C4-2B (cell line): ENCODE measurements at regions not wholly inside any gene's neighbourhood (a gene's known extent, or its start where the extent isn't known, plus 50 kb on each side); places are given as distances from the start of the nearest gene placed in this dataset.

Experiments
- H3K27ac ChIP-seq: fragments of 450-650 bp; 2 replicates; pipeline ENCODE4 v1.5.1; 2017
- CTCF ChIP-seq: fragments of 450-650 bp; conservative IDR thresholded peaks from 2 replicates; pipeline ENCODE4 v1.5.1; 2017; ENCODE audit warnings: mild to moderate bottlenecking
- ZFX ChIP-seq: fragments of 450-650 bp; IDR thresholded peaks from 2 replicates; pipeline ENCODE4 v1.6.1; 2017

- no peak overlapping the region for H3K27ac ChIP-seq
- TF ChIP-seq ZFX (no peak), CTCF (no peak)
Observed at GRCh38 chr13:103866048-103866447, 799.8 kb upstream of the SLC10A2 start.

- H3K27ac ChIP-seq, result no peak overlapping the region
- TF ChIP-seq ZFX, result no peak
- no peak for TF ChIP-seq CTCF
Observed at GRCh38 chr13:103862525-103862924, 796.3 kb upstream of the SLC10A2 start.

DNA sequence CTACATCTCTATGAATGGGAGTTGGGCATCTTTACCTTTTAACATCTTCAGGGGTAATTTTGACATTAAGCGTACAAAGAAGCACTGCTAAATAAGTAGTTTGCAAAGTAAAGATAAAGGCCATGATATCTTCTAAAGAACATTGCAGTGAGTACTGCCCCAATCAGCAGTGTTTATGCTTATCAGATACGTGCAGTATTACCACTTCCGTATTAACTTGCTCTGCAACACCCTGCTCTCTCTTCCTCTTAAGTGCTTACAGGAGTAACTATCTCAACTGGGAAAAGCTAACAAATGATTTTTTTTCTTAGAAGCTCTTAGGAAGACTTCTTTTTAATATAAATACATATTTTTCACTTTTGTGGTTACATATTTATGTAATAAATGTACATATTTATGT lies 793.7 kb upstream of the SLC10A2 start:
- H3K27ac ChIP-seq, result no peak overlapping the region
- TF ChIP-seq CTCF, result no peak
- TF ChIP-seq ZFX, result no peak

DNA sequence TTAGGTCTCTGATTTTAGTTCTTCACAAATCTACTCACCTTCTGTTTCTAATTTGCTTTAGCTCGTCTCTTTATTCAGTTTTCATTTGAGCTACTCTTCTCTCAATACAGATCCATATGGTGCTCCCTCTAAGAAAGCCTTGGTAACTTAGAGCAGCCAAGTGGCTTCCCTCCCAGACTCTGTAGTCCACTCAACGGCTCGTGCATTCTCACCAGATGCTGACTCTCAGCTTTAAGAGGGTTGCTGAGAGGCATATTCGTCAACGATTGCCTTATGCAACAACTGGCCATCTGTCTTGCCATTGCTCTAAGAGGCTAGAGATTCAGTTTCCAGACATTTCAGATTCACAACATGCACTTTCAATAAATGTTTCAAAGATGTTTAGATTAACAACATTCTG lies 785.8 kb upstream of the SLC10A2 start:
- TF ChIP-seq ZFX, result no peak
- TF ChIP-seq CTCF, result no peak

GRCh38 chr13:103844471-103844870 lies 778.3 kb upstream of the SLC10A2 start:
- TF ChIP-seq CTCF (no peak), ZFX (no peak)
- H3K27ac ChIP-seq, result no peak overlapping the region

More for the DNA sequence above, 785.8 kb upstream of the SLC10A2 start:
- H3K27ac ChIP-seq, result no peak overlapping the region

DNA sequence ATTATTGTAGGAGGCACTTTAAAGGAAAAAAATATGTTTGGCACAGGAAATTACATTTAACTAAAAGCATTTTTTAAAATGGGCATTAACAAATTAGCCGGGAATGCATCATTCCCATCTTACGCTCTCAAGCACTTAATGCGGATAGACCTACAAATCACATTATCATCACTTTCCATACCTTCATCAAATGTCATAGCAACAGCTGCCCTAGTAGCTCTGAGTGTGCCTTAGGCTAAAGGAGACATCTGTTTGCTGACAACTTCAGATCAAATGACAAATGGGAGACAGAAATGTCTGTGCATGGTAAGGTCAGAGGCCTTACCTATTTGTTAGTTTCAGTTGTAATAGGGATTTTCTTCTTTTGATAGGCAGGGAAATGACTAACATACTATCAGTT lies 773.2 kb upstream of the SLC10A2 start:
- TF ChIP-seq CTCF, result no peak
- no peak for TF ChIP-seq ZFX
- no peak overlapping the region for H3K27ac ChIP-seq

DNA sequence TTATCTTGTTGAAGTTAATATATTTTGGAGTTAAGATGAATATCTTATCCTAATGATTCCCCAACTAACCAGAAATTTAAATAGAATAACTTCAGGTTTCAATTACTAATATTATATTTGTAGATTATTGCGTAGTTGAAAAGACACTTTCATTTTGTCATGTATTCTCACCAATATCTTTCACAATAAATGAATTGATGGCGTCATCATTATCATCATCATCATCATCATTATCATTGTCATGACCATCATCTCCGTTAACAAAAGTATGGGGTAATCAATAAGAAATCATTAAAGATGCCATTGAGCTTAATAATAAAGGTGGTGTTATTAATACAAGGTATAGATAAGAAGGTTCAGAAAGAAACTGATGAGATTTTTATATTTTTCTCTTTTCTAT lies 768.8 kb upstream of the SLC10A2 start:
- H3K27ac ChIP-seq, result no peak overlapping the region
- TF ChIP-seq ZFX (no peak), CTCF (no peak)
